DOHH2 (cell line): ENCODE measurements at regions not wholly inside any gene's neighbourhood (a gene's known extent, or its start where the extent isn't known, plus 50 kb on each side); places are given as distances from the start of the nearest gene placed in this dataset.

ENCODE experiments used
- H3F3A ChIP-seq: fragments of 200-600 bp; sonication (generic), shearing (Covaris generic); 2 replicates; pipeline ENCODE4 v1.6.0; 2016; ENCODE audit warnings: antibody characterized with exemption, mild to moderate bottlenecking; ENCODE audit not compliant: control insufficient read depth, insufficient read depth
- H3K27ac ChIP-seq: fragments of 200-600 bp; sonication (generic); 2 replicates; pipeline ENCODE4 v1.5.1; 2014; ENCODE audit warnings: low read depth, mild to moderate bottlenecking, low read length, moderate library complexity
- H3K27me3 ChIP-seq: fragments of 200-600 bp; sonication (generic); 2 replicates; pipeline ENCODE4 v1.6.1; 2014; ENCODE audit warnings: mild to moderate bottlenecking, low read length, mixed read lengths; ENCODE audit not compliant: control insufficient read depth
- H3K36me3 ChIP-seq: fragments of 200-600 bp; sonication (generic); 2 replicates; pipeline ENCODE4 v1.6.1; 2014; ENCODE audit warnings: mild to moderate bottlenecking, low read length, moderate library complexity, mixed read lengths; ENCODE audit not compliant: control insufficient read depth
- H3K4me1 ChIP-seq: fragments of 200-600 bp; sonication (generic); 2 replicates; pipeline ENCODE4 v1.6.1; 2014; ENCODE audit warnings: mild to moderate bottlenecking, low read length, mixed read lengths; ENCODE audit not compliant: control insufficient read depth
- H3K4me2 ChIP-seq: fragments of 200-600 bp; sonication (generic); 2 replicates; pipeline ENCODE4 v1.6.0; 2014; ENCODE audit warnings: mild to moderate bottlenecking, low read length, moderate library complexity
- H3K4me3 ChIP-seq: fragments of 200-600 bp; sonication (generic); 2 replicates; pipeline ENCODE4 v1.5.1; 2014; ENCODE audit warnings: mild to moderate bottlenecking, low read length, mixed read lengths
- H3K79me2 ChIP-seq: fragments of 200-600 bp; sonication (generic); 2 replicates; pipeline ENCODE4 v1.6.1; 2014; ENCODE audit warnings: mild to moderate bottlenecking, low read length, mixed read lengths; ENCODE audit not compliant: control insufficient read depth
- H3K9me2 ChIP-seq: fragments of 200-600 bp; sonication (generic); replicated peaks from 2 replicates; pipeline ENCODE4 v1.6.1; 2014; ENCODE audit warnings: mild to moderate bottlenecking, low read length, mixed read lengths; ENCODE audit not compliant: control insufficient read depth
- H3K9me3 ChIP-seq: fragments of 200-600 bp; sonication (generic); 2 replicates; pipeline ENCODE4 v1.6.1; 2014; ENCODE audit warnings: antibody characterized with exemption, low read length, mixed read lengths; ENCODE audit not compliant: control insufficient read depth, insufficient read depth
- H4K20me1 ChIP-seq: fragments of 200-600 bp; sonication (generic); 2 replicates; pipeline ENCODE4 v1.6.0; 2014; ENCODE audit warnings: low read depth, mild to moderate bottlenecking, antibody characterized with exemption, low read length, moderate library complexity; ENCODE audit not compliant: control insufficient read depth, insufficient read depth
- CTCF ChIP-seq: fragments of 200-600 bp; sonication (generic); IDR thresholded peaks from one replicate; pipeline ENCODE4 v1.5.1; 2014; ENCODE audit warnings: antibody characterized with exemption, mild to moderate bottlenecking, low read depth, low read length; ENCODE audit not compliant: poor library complexity, severe bottlenecking
- EZH2phosphoT487 ChIP-seq: fragments of 200-600 bp; sonication (generic); IDR thresholded peaks from 2 replicates; pipeline ENCODE4 v1.6.1; 2017; ENCODE audit warnings: borderline replicate concordance, mild to moderate bottlenecking, antibody characterized with exemption, low read length, moderate library complexity, mixed read lengths

- Histone ChIP-seq H3F3A (no peaks in the 10 kb centered on the region), H3K9me3 (no peaks in the 10 kb centered on the region), H3K4me3 (no peak overlapping the region), H3K4me1 (no peaks in the 10 kb centered on the region), H4K20me1 (no peaks in the 10 kb centered on the region), H3K27ac (no peak overlapping the region), H3K27me3 (no peaks in the 10 kb centered on the region), H3K79me2 (no peaks in the 10 kb centered on the region), H3K36me3 (no peaks in the 10 kb centered on the region), H3K4me2 (no peak overlapping the region), H3K9me2 (no peaks in the 10 kb centered on the region)
- TF ChIP-seq EZH2phosphoT487, result no peak
These were observed 937.8 kb downstream of the PCDH7 start for GRCh38 chr4:31657859-31658570.

GRCh38 chr4:31660916-31661315 lies 940.7 kb downstream of the PCDH7 start:
- Histone ChIP-seq H3K9me3 (no peaks in the 10 kb centered on the region), H4K20me1 (no peaks in the 10 kb centered on the region), H3K27me3 (no peaks in the 10 kb centered on the region), H3K4me1 (no peaks in the 10 kb centered on the region), H3K36me3 (no peaks in the 10 kb centered on the region), H3F3A (no peaks in the 10 kb centered on the region), H3K79me2 (no peaks in the 10 kb centered on the region), H3K4me3 (no peak overlapping the region), H3K4me2 (no peak overlapping the region), H3K9me2 (no peaks in the 10 kb centered on the region), H3K27ac (no peak overlapping the region)
- TF ChIP-seq CTCF, result no peak
- TF ChIP-seq EZH2phosphoT487, result no peak

GRCh38 chr4:31662951-31663350 lies 942.8 kb downstream of the PCDH7 start:
- Histone ChIP-seq H3K36me3 (no peaks in the 10 kb centered on the region), H3K27me3 (no peaks in the 10 kb centered on the region), H3K27ac (no peak overlapping the region), H3K79me2 (no peaks in the 10 kb centered on the region), H3K9me3 (no peaks in the 10 kb centered on the region), H3K4me1 (no peaks in the 10 kb centered on the region), H3K4me2 (no peak overlapping the region), H3K4me3 (no peak overlapping the region), H3K9me2 (no peaks in the 10 kb centered on the region), H4K20me1 (no peaks in the 10 kb centered on the region), H3F3A (no peaks in the 10 kb centered on the region)
- TF ChIP-seq EZH2phosphoT487 (no peak), CTCF (no peak)

GRCh38 chr4:31667686-31668085 lies 947.5 kb downstream of the PCDH7 start:
- H4K20me1 ChIP-seq, result no peaks in the 10 kb centered on the region
- no peaks in the 10 kb centered on the region for H3K27me3 ChIP-seq
- H3K9me3 ChIP-seq, result no peaks in the 10 kb centered on the region

More at GRCh38 chr4:31667686-31668085, 947.5 kb downstream of the PCDH7 start:
- Histone ChIP-seq H3K4me2 (no peak overlapping the region), H3K79me2 (no peaks in the 10 kb centered on the region), H3K27ac (no peak overlapping the region), H3K9me2 (no peaks in the 10 kb centered on the region), H3K36me3 (no peaks in the 10 kb centered on the region), H3K4me3 (no peak overlapping the region), H3F3A (no peaks in the 10 kb centered on the region), H3K4me1 (no peaks in the 10 kb centered on the region)
- TF ChIP-seq EZH2phosphoT487 (no peak), CTCF (no peak)
